ENCODE measurements at regions not wholly inside any gene's neighbourhood (a gene's known extent, or its start where the extent isn't known, plus 50 kb on each side); places are given as distances from the start of the nearest gene placed in this dataset.

GRCh38 chr5:126199467-126199866 lies 223.7 kb upstream of the GRAMD2B start:
- ChIA-PET POLR2A (no interaction called here), SMC1A (ENCODE audit: uncharacterized antibody, unreplicated experiment) (no interaction called here), CTCF (no interaction called here), RAD21 (ENCODE audit: unreplicated experiment) (no interaction called here)
- FAIRE-seq (no peak), ATAC-seq (no peak), DNase-seq (ENCODE audit: low read depth, low spot score) (no peak)
- Histone ChIP-seq H3K9me3 (replicated peaks; ENCODE audit: control insufficient read depth, insufficient read depth, low read length) (no peaks in the 10 kb centered on the region), H3K36me3 (ENCODE audit: control insufficient read depth in 2 of 2, insufficient read depth in 2 of 2, low read length in 1 of 2) (no peaks in the 10 kb centered on the region), H3K79me2 (ENCODE audit: control insufficient read depth, insufficient read depth, low read length) (no peaks in the 10 kb centered on the region), H3K27ac (ENCODE audit: control insufficient read depth, insufficient read depth) (no peak overlapping the region), H3K9ac (ENCODE audit: control insufficient read depth, insufficient read depth, low read length) (no peak overlapping the region), H3K27me3 (replicated peaks in 1 of 2; ENCODE audit: control insufficient read depth in 2 of 2, insufficient read depth in 2 of 2, low read length in 1 of 2) (no peaks in the 10 kb centered on the region), H3K4me1 (ENCODE audit: control insufficient read depth, insufficient read depth, low read length) (no peaks in the 10 kb centered on the region), H3K4me2 (ENCODE audit: control insufficient read depth, insufficient read depth) (no peak overlapping the region), H2AFZ (ENCODE audit: control insufficient read depth, low read depth, low read length) (no peak overlapping the region), H4K20me1 (ENCODE audit: control insufficient read depth, insufficient read depth) (no peaks in the 10 kb centered on the region), H3K4me3 (no peak overlapping the region)
- in situ Hi-C loops (cut with MboI) (no loop called here), intact Hi-C loops (cut with micrococcal nuclease; ENCODE audit: unreplicated experiment) (no loop called here)
- WGBS (ENCODE audit: insufficient coverage, insufficient replicate concordance, low lambda C conversion rate, missing lambda C conversion rate) = 18% methylated on average over 4 of the region's 4 CpGs
- BruUV-seq (replicated peaks) = no TSS peak
- TF ChIP-seq, protein P1, sequence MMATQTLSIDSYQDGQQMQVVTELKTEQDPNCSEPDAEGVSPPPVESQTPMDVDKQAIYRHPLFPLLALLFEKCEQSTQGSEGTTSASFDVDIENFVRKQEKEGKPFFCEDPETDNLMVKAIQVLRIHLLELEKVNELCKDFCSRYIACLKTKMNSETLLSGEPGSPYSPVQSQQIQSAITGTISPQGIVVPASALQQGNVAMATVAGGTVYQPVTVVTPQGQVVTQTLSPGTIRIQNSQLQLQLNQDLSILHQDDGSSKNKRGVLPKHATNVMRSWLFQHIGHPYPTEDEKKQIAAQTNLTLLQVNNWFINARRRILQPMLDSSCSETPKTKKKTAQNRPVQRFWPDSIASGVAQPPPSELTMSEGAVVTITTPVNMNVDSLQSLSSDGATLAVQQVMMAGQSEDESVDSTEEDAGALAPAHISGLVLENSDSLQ (IDR thresholded peaks at IDR 0.05) = no peak
- TF ChIP-seq POLR2AphosphoS5 (IDR thresholded peaks at IDR 0.05; ENCODE audit: low read length) (no peak), ZZZ3 (IDR thresholded peaks at IDR 0.05; ENCODE audit: control insufficient read depth, insufficient read length, low read depth) (no peak), ESRRA (IDR thresholded peaks at IDR 0.05; ENCODE audit: low read length) (no peak), RFX5 (IDR thresholded peaks at IDR 0.05; ENCODE audit: low read depth, low read length) (no peak), IKZF2 (IDR thresholded peaks at IDR 0.05) (no peak), PML (IDR thresholded peaks at IDR 0.05; ENCODE audit: low read length) (no peak), TAF1 (IDR thresholded peaks at IDR 0.05; ENCODE audit: borderline replicate concordance, low read depth, low read length) (no peak), HCFC1 (IDR thresholded peaks at IDR 0.05; ENCODE audit: low read length) (no peak), ZNF217 (IDR thresholded peaks at IDR 0.05) (no peak)
- TF ChIP-seq, protein P2, sequence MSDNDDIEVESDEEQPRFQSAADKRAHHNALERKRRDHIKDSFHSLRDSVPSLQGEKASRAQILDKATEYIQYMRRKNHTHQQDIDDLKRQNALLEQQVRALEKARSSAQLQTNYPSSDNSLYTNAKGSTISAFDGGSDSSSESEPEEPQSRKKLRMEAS (IDR thresholded peaks at IDR 0.05; ENCODE audit: low read depth, low read length) = no peak
- TF ChIP-seq, protein P3, sequence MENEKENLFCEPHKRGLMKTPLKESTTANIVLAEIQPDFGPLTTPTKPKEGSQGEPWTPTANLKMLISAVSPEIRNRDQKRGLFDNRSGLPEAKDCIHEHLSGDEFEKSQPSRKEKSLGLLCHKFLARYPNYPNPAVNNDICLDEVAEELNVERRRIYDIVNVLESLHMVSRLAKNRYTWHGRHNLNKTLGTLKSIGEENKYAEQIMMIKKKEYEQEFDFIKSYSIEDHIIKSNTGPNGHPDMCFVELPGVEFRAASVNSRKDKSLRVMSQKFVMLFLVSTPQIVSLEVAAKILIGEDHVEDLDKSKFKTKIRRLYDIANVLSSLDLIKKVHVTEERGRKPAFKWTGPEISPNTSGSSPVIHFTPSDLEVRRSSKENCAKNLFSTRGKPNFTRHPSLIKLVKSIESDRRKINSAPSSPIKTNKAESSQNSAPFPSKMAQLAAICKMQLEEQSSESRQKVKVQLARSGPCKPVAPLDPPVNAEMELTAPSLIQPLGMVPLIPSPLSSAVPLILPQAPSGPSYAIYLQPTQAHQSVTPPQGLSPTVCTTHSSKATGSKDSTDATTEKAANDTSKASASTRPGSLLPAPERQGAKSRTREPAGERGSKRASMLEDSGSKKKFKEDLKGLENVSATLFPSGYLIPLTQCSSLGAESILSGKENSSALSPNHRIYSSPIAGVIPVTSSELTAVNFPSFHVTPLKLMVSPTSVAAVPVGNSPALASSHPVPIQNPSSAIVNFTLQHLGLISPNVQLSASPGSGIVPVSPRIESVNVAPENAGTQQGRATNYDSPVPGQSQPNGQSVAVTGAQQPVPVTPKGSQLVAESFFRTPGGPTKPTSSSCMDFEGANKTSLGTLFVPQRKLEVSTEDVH (IDR thresholded peaks at IDR 0.05; ENCODE audit: low read depth, partially characterized antibody) = no peak
- TF ChIP-seq, protein P4, sequence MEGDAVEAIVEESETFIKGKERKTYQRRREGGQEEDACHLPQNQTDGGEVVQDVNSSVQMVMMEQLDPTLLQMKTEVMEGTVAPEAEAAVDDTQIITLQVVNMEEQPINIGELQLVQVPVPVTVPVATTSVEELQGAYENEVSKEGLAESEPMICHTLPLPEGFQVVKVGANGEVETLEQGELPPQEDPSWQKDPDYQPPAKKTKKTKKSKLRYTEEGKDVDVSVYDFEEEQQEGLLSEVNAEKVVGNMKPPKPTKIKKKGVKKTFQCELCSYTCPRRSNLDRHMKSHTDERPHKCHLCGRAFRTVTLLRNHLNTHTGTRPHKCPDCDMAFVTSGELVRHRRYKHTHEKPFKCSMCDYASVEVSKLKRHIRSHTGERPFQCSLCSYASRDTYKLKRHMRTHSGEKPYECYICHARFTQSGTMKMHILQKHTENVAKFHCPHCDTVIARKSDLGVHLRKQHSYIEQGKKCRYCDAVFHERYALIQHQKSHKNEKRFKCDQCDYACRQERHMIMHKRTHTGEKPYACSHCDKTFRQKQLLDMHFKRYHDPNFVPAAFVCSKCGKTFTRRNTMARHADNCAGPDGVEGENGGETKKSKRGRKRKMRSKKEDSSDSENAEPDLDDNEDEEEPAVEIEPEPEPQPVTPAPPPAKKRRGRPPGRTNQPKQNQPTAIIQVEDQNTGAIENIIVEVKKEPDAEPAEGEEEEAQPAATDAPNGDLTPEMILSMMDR (IDR thresholded peaks at IDR 0.05 in 2 of 3, conservative IDR thresholded peaks at IDR 0.05 in 1 of 3; ENCODE audit: control insufficient read depth in 2 of 3, extremely low read depth in 1 of 3, insufficient read depth in 1 of 3, low read depth in 3 of 3, low read length in 3 of 3) = no peak
- TF ChIP-seq, protein P5, sequence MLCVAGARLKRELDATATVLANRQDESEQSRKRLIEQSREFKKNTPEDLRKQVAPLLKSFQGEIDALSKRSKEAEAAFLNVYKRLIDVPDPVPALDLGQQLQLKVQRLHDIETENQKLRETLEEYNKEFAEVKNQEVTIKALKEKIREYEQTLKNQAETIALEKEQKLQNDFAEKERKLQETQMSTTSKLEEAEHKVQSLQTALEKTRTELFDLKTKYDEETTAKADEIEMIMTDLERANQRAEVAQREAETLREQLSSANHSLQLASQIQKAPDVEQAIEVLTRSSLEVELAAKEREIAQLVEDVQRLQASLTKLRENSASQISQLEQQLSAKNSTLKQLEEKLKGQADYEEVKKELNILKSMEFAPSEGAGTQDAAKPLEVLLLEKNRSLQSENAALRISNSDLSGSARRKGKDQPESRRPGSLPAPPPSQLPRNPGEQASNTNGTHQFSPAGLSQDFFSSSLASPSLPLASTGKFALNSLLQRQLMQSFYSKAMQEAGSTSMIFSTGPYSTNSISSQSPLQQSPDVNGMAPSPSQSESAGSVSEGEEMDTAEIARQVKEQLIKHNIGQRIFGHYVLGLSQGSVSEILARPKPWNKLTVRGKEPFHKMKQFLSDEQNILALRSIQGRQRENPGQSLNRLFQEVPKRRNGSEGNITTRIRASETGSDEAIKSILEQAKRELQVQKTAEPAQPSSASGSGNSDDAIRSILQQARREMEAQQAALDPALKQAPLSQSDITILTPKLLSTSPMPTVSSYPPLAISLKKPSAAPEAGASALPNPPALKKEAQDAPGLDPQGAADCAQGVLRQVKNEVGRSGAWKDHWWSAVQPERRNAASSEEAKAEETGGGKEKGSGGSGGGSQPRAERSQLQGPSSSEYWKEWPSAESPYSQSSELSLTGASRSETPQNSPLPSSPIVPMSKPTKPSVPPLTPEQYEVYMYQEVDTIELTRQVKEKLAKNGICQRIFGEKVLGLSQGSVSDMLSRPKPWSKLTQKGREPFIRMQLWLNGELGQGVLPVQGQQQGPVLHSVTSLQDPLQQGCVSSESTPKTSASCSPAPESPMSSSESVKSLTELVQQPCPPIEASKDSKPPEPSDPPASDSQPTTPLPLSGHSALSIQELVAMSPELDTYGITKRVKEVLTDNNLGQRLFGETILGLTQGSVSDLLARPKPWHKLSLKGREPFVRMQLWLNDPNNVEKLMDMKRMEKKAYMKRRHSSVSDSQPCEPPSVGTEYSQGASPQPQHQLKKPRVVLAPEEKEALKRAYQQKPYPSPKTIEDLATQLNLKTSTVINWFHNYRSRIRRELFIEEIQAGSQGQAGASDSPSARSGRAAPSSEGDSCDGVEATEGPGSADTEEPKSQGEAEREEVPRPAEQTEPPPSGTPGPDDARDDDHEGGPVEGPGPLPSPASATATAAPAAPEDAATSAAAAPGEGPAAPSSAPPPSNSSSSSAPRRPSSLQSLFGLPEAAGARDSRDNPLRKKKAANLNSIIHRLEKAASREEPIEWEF (IDR thresholded peaks at IDR 0.05; ENCODE audit: insufficient replicate concordance, low read depth, low read length) = no peak

Measured in GM12878 (cell line).